GM10248 (cell line): ENCODE measurements at regions not wholly inside any gene's neighbourhood (a gene's known extent, or its start where the extent isn't known, plus 50 kb on each side); places are given as distances from the start of the nearest gene placed in this dataset.
"Not testable (repeated sequence)": the region's sequence is repeated elsewhere in the genome, so short reads cannot be mapped to it uniquely, and the experiment has no call there.

Source experiments
- CTCF ChIA-PET: fragments of 300-600 bp; sonication (Branson Sonifier 250); formaldehyde crosslinking; extraction: SDS; loops from one replicate; lab custom pipeline; 2021; ENCODE audit warnings: antibody characterized with exemption; lab: Yijun Ruan, JAX
- POLR2A ChIA-PET: fragments of 350-650 bp; sonication (Branson Sonifier 250); formaldehyde crosslinking; extraction: SDS; loops from one replicate; lab custom pipeline; 2020; ENCODE audit warnings: antibody characterized with exemption; lab: Yijun Ruan, JAX
- DNase-seq: peaks from one replicate; pipeline ENCODE4 v3.0.0; 2012; ENCODE audit errors: extremely low spot score
- CTCF ChIP-seq: IDR thresholded peaks from 2 replicates; pipeline ENCODE4 v1.5.1; 2012; ENCODE audit warnings: mild to moderate bottlenecking, low read depth; ENCODE audit errors: extremely low read depth, missing control alignments, control extremely low read depth

- CTCF ChIA-PET, result interaction anchor here (1.5 to 1.9 kb wide), 2 partner anchors 9 to 17 kb away, joined by 3 to 5 read pairs; no protein-coding TSS in a partner anchor
- POLR2A ChIA-PET, result no interaction called here
- no peak for DNase-seq
- TF ChIP-seq CTCF, result no peak
These were observed 1021.5 kb downstream of the TMEM121 start for GRCh38 chr14:106547735-106548434.

GRCh38 chr14:106549064-106549463 lies 1022.7 kb downstream of the TMEM121 start:
- ChIA-PET POLR2A (no interaction called here), CTCF (interaction anchor here (1.2 to 1.9 kb wide), 3 partner anchors 8 to 132 kb away, joined by 3 to 5 read pairs (median 3); no protein-coding TSS in a partner anchor)
- DNase-seq, result no peak
- no peak for TF ChIP-seq CTCF

GRCh38 chr14:106551265-106551664 lies 1024.9 kb downstream of the TMEM121 start:
- TF ChIP-seq CTCF, result peak; percentile 3
- ChIA-PET CTCF (interaction anchor here (0.9 to 2.0 kb wide), 6 partner anchors 11 to 134 kb away, joined by 4 to 18 read pairs (median 6); no protein-coding TSS in a partner anchor), POLR2A (no interaction called here)
- DNase-seq, result no peak

- POLR2A ChIA-PET, DNase-seq: not testable (repeated sequence)
- CTCF ChIA-PET, result interaction anchor here (0.7 to 17.9 kb wide), 20 partner anchors 8 to 139 kb away, joined by 3 to 235 read pairs (median 6); no protein-coding TSS in a partner anchor
These were observed 1029.8 kb downstream of the TMEM121 start for GRCh38 chr14:106556211-106556610.

- DNase-seq, result peak; percentile 45
- ChIA-PET CTCF (interaction anchor here (0.6 to 17.9 kb wide), 33 partner anchors 8 to 140 kb away, joined by 3 to 235 read pairs (median 5); no protein-coding TSS in a partner anchor), POLR2A (no interaction called here)
- peak; percentile 98 for TF ChIP-seq CTCF
These were observed 1030.4 kb downstream of the TMEM121 start for GRCh38 chr14:106556665-106557289.

- POLR2A ChIA-PET, result no interaction called here
These were observed 1036.1 kb downstream of the TMEM121 start for GRCh38 chr14:106562451-106562850.

More at GRCh38 chr14:106562451-106562850, 1036.1 kb downstream of the TMEM121 start:
- DNase-seq, result no peak
- CTCF ChIA-PET, result interaction anchor here (0.8 to 17.9 kb wide), 10 partner anchors 9 to 268 kb away, joined by 3 to 235 read pairs (median 22); no protein-coding TSS in a partner anchor
- no peak for TF ChIP-seq CTCF
